OCI-LY3 (cell line): ENCODE measurements at regions not wholly inside any gene's neighbourhood (a gene's known extent, or its start where the extent isn't known, plus 50 kb on each side); places are given as distances from the start of the nearest gene placed in this dataset.

ENCODE experiments used
- EZH2phosphoT487 ChIP-seq: fragments of 200-600 bp; shearing (Covaris generic); IDR thresholded peaks from 2 replicates; pipeline ENCODE4 v1.6.1; 2018; ENCODE audit warnings: antibody characterized with exemption, mixed run types, low read depth
- TF ChIP-seq, protein P1 (sequence below): fragments of 200-600, 300-600 bp; sonication (generic); IDR thresholded peaks from 2 replicates; pipeline ENCODE4 v1.5.1; 2014; ENCODE audit warnings: antibody characterized with exemption, low read length, low read depth

DNA sequence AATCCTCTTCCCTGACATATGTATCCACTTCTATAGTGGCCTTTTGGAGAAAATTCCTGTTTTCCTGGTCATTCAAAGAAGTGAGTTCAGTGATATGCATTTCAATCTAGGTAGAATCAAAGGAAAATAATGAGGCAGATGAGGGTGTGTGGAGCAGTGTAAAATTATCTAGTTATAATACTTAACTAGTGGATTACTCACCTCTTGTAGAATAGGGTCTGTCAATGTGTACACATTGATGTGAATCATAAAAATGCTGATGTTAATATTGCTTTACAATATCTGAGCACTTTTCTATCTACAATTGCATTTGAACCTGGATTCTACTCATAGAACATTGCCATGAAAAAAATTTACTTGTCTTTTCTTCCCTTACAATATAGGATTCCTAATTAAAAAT is 293.5 kb downstream of the GBA3 start:
- TF ChIP-seq, protein P1, sequence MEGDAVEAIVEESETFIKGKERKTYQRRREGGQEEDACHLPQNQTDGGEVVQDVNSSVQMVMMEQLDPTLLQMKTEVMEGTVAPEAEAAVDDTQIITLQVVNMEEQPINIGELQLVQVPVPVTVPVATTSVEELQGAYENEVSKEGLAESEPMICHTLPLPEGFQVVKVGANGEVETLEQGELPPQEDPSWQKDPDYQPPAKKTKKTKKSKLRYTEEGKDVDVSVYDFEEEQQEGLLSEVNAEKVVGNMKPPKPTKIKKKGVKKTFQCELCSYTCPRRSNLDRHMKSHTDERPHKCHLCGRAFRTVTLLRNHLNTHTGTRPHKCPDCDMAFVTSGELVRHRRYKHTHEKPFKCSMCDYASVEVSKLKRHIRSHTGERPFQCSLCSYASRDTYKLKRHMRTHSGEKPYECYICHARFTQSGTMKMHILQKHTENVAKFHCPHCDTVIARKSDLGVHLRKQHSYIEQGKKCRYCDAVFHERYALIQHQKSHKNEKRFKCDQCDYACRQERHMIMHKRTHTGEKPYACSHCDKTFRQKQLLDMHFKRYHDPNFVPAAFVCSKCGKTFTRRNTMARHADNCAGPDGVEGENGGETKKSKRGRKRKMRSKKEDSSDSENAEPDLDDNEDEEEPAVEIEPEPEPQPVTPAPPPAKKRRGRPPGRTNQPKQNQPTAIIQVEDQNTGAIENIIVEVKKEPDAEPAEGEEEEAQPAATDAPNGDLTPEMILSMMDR: no peak
- TF ChIP-seq EZH2phosphoT487: no peak
